ENCODE measurements at regions not wholly inside any gene's neighbourhood (a gene's known extent, or its start where the extent isn't known, plus 50 kb on each side); places are given as distances from the start of the nearest gene placed in this dataset.

DNA sequence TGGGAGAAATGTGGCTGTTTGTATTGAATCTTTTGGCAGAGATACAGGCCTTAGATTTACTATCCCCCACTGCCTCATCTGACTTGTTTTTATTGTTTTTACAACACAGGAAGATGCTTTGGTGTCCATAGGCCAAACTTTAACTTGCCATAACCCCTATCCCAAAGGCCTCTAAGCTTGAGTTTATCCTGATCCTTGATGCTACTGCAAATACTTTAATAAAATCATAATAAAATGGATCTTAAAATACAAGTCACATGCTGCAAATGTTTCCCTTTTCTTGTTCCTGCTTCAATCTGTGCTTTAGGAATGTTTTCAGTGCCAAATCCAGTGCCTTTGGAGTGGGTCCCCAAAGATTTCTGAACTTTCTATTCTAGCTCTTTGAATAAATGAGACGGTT lies 770.6 kb downstream of the DACH1 start:
- TF ChIP-seq, protein P1, sequence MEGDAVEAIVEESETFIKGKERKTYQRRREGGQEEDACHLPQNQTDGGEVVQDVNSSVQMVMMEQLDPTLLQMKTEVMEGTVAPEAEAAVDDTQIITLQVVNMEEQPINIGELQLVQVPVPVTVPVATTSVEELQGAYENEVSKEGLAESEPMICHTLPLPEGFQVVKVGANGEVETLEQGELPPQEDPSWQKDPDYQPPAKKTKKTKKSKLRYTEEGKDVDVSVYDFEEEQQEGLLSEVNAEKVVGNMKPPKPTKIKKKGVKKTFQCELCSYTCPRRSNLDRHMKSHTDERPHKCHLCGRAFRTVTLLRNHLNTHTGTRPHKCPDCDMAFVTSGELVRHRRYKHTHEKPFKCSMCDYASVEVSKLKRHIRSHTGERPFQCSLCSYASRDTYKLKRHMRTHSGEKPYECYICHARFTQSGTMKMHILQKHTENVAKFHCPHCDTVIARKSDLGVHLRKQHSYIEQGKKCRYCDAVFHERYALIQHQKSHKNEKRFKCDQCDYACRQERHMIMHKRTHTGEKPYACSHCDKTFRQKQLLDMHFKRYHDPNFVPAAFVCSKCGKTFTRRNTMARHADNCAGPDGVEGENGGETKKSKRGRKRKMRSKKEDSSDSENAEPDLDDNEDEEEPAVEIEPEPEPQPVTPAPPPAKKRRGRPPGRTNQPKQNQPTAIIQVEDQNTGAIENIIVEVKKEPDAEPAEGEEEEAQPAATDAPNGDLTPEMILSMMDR (IDR thresholded peaks at IDR 0.05), result no peak
- TF ChIP-seq EP300 (IDR thresholded peaks at IDR 0.05) (no peak), POLR2A (IDR thresholded peaks at IDR 0.05) (no peak)

Measured in ovary (tissue), 3 donors.